ENCODE measurements at regions not wholly inside any gene's neighbourhood (a gene's known extent, or its start where the extent isn't known, plus 50 kb on each side); places are given as distances from the start of the nearest gene placed in this dataset.

GRCh38 chr20:16974855-16975162, 226.7 kb downstream of the OTOR start:
- Histone ChIP-seq H4K20me1 (ENCODE audit: insufficient read depth) (no peaks in the 10 kb centered on the region), H3K36me3 (ENCODE audit: insufficient read depth, low read length) (no peaks in the 10 kb centered on the region), H3K4me3 (ENCODE audit: low read length) (no peak overlapping the region), H3K79me2 (replicated peaks; ENCODE audit: insufficient read depth, low read length) (no peaks in the 10 kb centered on the region), H3K4me2 (ENCODE audit: low read length) (no peak overlapping the region), H3K27ac (ENCODE audit: low read length) (no peak overlapping the region), H3K27me3 (ENCODE audit: insufficient read depth, low read depth, low read length) (no peaks in the 10 kb centered on the region), H3K9me2 (ENCODE audit: insufficient read depth, low read length) (no peaks in the 10 kb centered on the region), H3K9me3 (ENCODE audit: low read length) (no peaks in the 10 kb centered on the region), H3K9ac (ENCODE audit: low read length) (no peak overlapping the region), H3F3A (ENCODE audit: insufficient read depth, low read length, poor library complexity, severe bottlenecking) (no peaks in the 10 kb centered on the region), H2AFZ (ENCODE audit: low read depth, low read length) (no peak overlapping the region)
- no peak for TF ChIP-seq POLR2AphosphoS5 (IDR thresholded peaks at IDR 0.05)
- no peak for TF ChIP-seq EP300 (conservative IDR thresholded peaks at IDR 0.05; ENCODE audit: poor library complexity, severe bottlenecking)
- TF ChIP-seq, protein P1, sequence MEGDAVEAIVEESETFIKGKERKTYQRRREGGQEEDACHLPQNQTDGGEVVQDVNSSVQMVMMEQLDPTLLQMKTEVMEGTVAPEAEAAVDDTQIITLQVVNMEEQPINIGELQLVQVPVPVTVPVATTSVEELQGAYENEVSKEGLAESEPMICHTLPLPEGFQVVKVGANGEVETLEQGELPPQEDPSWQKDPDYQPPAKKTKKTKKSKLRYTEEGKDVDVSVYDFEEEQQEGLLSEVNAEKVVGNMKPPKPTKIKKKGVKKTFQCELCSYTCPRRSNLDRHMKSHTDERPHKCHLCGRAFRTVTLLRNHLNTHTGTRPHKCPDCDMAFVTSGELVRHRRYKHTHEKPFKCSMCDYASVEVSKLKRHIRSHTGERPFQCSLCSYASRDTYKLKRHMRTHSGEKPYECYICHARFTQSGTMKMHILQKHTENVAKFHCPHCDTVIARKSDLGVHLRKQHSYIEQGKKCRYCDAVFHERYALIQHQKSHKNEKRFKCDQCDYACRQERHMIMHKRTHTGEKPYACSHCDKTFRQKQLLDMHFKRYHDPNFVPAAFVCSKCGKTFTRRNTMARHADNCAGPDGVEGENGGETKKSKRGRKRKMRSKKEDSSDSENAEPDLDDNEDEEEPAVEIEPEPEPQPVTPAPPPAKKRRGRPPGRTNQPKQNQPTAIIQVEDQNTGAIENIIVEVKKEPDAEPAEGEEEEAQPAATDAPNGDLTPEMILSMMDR (IDR thresholded peaks at IDR 0.05; ENCODE audit: poor library complexity, severe bottlenecking): no peak
- no peak for TF ChIP-seq MXI1 (conservative IDR thresholded peaks at IDR 0.05; ENCODE audit: poor library complexity, severe bottlenecking)
- TF ChIP-seq EZH2 (IDR thresholded peaks at IDR 0.05; ENCODE audit: borderline replicate concordance, insufficient read depth, low read length, poor library complexity, severe bottlenecking): no peak

GRCh38 chr20:16975682-16976081, 227.5 kb downstream of the OTOR start:
- H3K9me2 ChIP-seq (ENCODE audit: insufficient read depth, low read length): no peaks in the 10 kb centered on the region

More at GRCh38 chr20:16975682-16976081, 227.5 kb downstream of the OTOR start:
- H3K9me3 ChIP-seq (ENCODE audit: low read length): no peaks in the 10 kb centered on the region
- H3K27ac ChIP-seq (ENCODE audit: low read length): no peak overlapping the region
- H4K20me1 ChIP-seq (ENCODE audit: insufficient read depth): no peaks in the 10 kb centered on the region
- H3K27me3 ChIP-seq (ENCODE audit: insufficient read depth, low read depth, low read length): no peaks in the 10 kb centered on the region
- H3F3A ChIP-seq (ENCODE audit: insufficient read depth, low read length, poor library complexity, severe bottlenecking): no peaks in the 10 kb centered on the region
- no peaks in the 10 kb centered on the region for H3K36me3 ChIP-seq (ENCODE audit: insufficient read depth, low read length)
- no peaks in the 10 kb centered on the region for H3K79me2 ChIP-seq (replicated peaks; ENCODE audit: insufficient read depth, low read length)
- H3K9ac ChIP-seq (ENCODE audit: low read length): no peak overlapping the region
- no peak overlapping the region for H3K4me3 ChIP-seq (ENCODE audit: low read length)
- H3K4me2 ChIP-seq (ENCODE audit: low read length): no peak overlapping the region
- TF ChIP-seq TAF1 (IDR thresholded peaks at IDR 0.05; ENCODE audit: low read depth): no peak
- TF ChIP-seq EP300 (conservative IDR thresholded peaks at IDR 0.05; ENCODE audit: poor library complexity, severe bottlenecking): no peak
- no peak for TF ChIP-seq RAD21 (conservative IDR thresholded peaks at IDR 0.05)
- no peak for TF ChIP-seq POLR2AphosphoS5 (IDR thresholded peaks at IDR 0.05)
- TF ChIP-seq, protein P2, sequence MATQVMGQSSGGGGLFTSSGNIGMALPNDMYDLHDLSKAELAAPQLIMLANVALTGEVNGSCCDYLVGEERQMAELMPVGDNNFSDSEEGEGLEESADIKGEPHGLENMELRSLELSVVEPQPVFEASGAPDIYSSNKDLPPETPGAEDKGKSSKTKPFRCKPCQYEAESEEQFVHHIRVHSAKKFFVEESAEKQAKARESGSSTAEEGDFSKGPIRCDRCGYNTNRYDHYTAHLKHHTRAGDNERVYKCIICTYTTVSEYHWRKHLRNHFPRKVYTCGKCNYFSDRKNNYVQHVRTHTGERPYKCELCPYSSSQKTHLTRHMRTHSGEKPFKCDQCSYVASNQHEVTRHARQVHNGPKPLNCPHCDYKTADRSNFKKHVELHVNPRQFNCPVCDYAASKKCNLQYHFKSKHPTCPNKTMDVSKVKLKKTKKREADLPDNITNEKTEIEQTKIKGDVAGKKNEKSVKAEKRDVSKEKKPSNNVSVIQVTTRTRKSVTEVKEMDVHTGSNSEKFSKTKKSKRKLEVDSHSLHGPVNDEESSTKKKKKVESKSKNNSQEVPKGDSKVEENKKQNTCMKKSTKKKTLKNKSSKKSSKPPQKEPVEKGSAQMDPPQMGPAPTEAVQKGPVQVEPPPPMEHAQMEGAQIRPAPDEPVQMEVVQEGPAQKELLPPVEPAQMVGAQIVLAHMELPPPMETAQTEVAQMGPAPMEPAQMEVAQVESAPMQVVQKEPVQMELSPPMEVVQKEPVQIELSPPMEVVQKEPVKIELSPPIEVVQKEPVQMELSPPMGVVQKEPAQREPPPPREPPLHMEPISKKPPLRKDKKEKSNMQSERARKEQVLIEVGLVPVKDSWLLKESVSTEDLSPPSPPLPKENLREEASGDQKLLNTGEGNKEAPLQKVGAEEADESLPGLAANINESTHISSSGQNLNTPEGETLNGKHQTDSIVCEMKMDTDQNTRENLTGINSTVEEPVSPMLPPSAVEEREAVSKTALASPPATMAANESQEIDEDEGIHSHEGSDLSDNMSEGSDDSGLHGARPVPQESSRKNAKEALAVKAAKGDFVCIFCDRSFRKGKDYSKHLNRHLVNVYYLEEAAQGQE (IDR thresholded peaks at IDR 0.05; ENCODE audit: borderline replicate concordance): no peak
- TF ChIP-seq SMC3 (conservative IDR thresholded peaks at IDR 0.05; ENCODE audit: poor library complexity): no peak
- TF ChIP-seq MXI1 (conservative IDR thresholded peaks at IDR 0.05; ENCODE audit: poor library complexity, severe bottlenecking): no peak
- TF ChIP-seq EZH2 (IDR thresholded peaks at IDR 0.05; ENCODE audit: borderline replicate concordance, insufficient read depth, low read length, poor library complexity, severe bottlenecking): no peak
- TF ChIP-seq, protein P1 (IDR thresholded peaks at IDR 0.05; ENCODE audit: poor library complexity, severe bottlenecking): no peak
- H2AFZ ChIP-seq (ENCODE audit: low read depth, low read length): no peak overlapping the region
